DMS53 treated with DMSO at 0.1 percent for 48 hours (cell line): ENCODE measurements at regions not wholly inside any gene's neighbourhood (a gene's known extent, or its start where the extent isn't known, plus 50 kb on each side); places are given as distances from the start of the nearest gene placed in this dataset.

Source experiments
- DNase-seq: peaks from one replicate; lab custom pipeline; 2025; ENCODE audit not compliant: unreplicated experiment; lab: John Stamatoyannopoulos, UW

GRCh38 chr5:125152461-125153189 is 406.2 kb upstream of the ZNF608 start:
- no peak for DNase-seq

GRCh38 chr5:125153231-125153630 is 406.8 kb upstream of the ZNF608 start:
- no peak for DNase-seq

- DNase-seq: no peak
Observed at GRCh38 chr5:125154301-125155110, 408.1 kb upstream of the ZNF608 start.

- no peak for DNase-seq
Observed at GRCh38 chr5:125160787-125161502, 414.5 kb upstream of the ZNF608 start.

GRCh38 chr5:125162714-125163113 is 416.3 kb upstream of the ZNF608 start:
- no peak for DNase-seq

- no peak for DNase-seq
Observed at GRCh38 chr5:125169396-125169795, 423.0 kb upstream of the ZNF608 start.

GRCh38 chr5:125171641-125172040 is 425.2 kb upstream of the ZNF608 start:
- no peak for DNase-seq

GRCh38 chr5:125175348-125176004 is 429.0 kb upstream of the ZNF608 start:
- no peak for DNase-seq

GRCh38 chr5:125176005-125176390 is 429.6 kb upstream of the ZNF608 start:
- DNase-seq: no peak

GRCh38 chr5:125177340-125177739 is 430.9 kb upstream of the ZNF608 start:
- no peak for DNase-seq

GRCh38 chr5:125179612-125180011 is 433.2 kb upstream of the ZNF608 start:
- no peak for DNase-seq

GRCh38 chr5:125180231-125180829 is 433.9 kb upstream of the ZNF608 start:
- DNase-seq: no peak

GRCh38 chr5:125181159-125181558 is 434.7 kb upstream of the ZNF608 start:
- DNase-seq: no peak

- no peak for DNase-seq
Observed at GRCh38 chr5:125181955-125182354, 435.5 kb upstream of the ZNF608 start.

- no peak for DNase-seq
Observed at GRCh38 chr5:125185740-125186139, 439.3 kb upstream of the ZNF608 start.

- no peak for DNase-seq
Observed at GRCh38 chr5:125186911-125187375, 440.5 kb upstream of the ZNF608 start.

- DNase-seq: no peak
Observed at GRCh38 chr5:125189531-125189941, 443.1 kb upstream of the ZNF608 start.

GRCh38 chr5:125190232-125191087 is 444.0 kb upstream of the ZNF608 start:
- no peak for DNase-seq

- DNase-seq: no peak
Observed at GRCh38 chr5:125194883-125195282, 448.4 kb upstream of the ZNF608 start.
